Kidney tubule cell (primary cell): ENCODE measurements at regions not wholly inside any gene's neighbourhood (a gene's known extent, or its start where the extent isn't known, plus 50 kb on each side); places are given as distances from the start of the nearest gene placed in this dataset.
A peak's percentile ranks its signal among the peaks of the same experiment; 100 is the strongest.

Source experiments
- DNase-seq: peaks from one replicate; pipeline ENCODE4 v3.0.0-alpha.2; 2018; ENCODE audit warnings: low spot score

DNA sequence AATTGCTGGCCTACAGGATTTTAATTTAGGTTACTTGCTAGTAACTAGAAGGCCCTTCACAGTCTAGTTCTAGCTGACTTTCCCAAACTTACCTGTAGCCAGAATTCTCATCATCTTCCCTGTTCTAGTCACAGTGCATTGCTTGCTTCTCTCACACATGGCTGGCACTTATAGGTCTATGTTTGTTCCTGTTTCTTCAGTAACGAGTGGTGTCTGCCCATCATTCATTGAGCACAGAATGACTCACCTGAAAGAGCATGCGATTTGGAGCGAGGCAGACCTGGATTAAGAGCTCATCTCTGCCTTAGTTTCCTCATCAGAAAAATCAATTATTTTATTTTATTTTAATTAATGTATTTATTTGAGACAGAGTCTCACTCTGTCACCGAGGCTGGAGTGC lies 201.7 kb upstream of the ANK2 start:
- peak; percentile 31 for DNase-seq

DNA sequence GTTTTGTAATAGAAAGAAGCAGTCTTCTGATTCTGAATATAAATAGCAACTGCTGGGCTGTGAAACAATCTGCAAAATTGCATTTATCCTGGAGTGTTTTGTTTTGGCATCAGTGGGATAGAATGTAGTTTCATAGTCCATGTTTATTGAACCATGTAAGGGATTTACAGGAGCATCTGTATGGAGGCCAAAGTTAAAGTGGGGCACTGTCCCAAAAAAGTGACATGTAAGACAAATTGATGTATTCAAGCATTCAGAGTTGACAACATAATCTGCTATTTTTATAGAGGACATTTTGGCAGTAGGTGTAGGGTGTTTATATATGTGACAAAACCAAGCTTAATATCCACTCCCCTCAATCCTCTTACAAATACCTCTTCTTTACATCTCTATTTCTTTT lies 200.5 kb upstream of the ANK2 start:
- no peak for DNase-seq

DNA sequence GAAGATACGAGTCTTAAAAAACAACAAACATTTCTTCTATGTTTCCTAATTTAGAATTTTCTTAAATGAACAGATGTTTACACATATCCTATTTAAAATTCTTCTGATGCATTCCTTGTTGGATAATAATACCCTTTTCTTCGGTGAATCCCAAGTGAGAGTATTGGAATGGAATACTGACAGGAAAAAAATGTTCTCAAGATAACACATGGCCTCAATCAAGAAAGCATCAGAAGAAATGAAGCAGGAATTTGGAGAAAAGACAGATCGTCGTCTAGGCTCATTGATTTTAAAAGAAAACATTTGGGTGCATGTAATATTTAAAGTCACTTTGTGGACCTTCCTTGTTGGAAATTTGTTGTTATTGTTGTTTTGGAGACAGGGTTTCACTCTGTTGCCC lies 196.9 kb upstream of the ANK2 start:
- DNase-seq = no peak

DNA sequence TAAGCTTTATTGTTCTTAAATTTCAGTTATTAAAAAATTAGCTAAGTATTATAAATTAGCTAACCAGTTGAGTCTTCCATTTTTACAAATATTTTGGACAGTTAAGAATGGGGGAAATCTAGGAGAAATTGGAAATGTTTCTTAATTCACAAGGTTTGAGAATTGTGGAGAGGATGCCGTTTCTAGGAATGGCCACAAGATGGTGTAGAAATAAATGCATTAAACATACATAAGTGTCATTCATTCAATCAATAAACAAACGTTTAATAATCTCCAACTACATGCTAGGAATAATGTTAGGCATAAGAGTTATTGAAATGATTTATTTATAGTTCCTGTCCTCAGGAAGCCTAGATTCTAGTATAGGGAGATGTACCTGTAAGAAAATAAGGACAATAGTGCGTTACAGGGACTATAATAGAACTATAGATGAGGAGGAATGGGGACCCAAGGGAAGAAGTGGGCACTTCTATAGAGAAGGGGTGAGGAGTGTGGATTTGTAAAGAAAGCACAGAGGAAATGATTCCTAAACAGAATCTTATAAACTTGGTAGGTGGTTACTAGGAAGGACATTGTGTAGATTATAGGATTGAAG lies 195.7 kb upstream of the ANK2 start:
- no peak for DNase-seq

DNA sequence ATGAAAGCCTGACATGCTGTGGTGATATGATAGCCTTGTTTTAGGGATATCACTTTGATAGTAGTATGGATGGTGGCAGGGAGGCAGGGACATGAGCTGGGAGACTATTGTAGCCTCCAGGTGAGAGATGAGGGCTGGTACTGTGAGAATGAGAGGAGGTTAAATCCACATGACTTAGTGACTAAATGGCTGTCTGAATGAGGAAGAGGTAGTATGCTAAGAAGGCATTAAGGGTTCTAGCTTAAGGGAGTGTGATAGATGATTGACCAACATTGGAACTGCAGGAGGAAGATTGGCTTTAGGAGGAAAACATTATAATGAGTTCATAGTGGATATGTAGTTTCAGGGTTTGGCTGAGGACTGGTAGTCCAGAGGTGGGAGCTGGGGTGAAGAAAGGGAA lies 195.0 kb upstream of the ANK2 start:
- DNase-seq = peak; percentile 38

DNA sequence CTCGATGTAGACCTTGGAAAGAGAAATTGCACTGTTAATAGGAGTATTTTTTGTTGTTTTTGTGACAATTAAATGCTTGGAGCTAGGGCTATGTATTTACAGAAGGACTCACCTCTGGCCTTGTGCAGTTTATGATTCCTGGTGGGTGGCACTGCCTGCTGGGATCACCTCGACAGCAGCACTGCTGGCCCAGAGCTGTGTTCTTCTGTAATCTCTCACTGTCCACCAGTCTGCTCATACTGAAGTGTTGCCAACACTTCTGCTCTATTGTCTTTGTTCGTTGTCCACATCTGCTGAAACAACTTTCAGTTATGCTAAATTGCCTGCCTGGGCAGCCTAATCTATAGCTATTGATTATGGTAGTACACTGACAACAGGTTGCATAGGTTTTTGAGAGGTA lies 194.4 kb upstream of the ANK2 start:
- DNase-seq = no peak

DNA sequence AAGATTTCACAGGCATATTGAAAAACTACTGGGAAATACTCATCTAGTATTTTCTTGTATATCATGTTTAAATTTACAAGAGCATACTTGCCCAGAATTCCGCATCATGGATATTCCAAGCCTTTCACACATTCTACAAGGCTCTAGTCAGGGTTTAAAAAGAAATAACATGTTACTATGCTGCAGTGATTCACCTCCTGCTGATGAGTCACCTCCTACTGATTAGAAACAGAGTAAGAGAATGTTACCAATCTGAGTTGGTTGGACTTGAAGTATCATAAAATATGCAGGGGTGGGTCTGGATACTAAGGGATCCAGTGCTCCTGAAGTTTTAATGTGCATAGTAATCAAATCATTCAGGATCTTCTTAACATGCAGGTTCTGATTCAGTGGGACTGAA lies 192.0 kb upstream of the ANK2 start:
- DNase-seq = peak; percentile 86

DNA sequence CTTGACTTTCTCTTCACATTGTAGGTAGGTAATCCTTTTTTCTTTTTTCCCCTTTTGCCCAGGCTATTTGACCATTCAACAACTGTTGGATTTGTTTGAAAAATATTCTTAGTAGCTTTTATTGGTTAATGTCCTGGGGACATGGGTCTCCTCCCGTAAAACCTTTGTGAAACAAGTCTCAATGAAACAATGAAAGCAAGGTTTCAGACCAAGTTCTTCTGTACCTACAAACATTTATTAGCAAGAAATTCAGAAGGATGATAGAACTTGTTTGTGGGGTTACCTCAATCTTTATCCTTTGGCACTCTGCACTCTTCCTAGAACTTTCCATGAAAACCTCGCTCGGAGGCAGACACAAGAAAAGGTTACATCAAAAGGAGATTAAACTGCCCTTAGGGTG lies 190.7 kb upstream of the ANK2 start:
- no peak for DNase-seq

DNA sequence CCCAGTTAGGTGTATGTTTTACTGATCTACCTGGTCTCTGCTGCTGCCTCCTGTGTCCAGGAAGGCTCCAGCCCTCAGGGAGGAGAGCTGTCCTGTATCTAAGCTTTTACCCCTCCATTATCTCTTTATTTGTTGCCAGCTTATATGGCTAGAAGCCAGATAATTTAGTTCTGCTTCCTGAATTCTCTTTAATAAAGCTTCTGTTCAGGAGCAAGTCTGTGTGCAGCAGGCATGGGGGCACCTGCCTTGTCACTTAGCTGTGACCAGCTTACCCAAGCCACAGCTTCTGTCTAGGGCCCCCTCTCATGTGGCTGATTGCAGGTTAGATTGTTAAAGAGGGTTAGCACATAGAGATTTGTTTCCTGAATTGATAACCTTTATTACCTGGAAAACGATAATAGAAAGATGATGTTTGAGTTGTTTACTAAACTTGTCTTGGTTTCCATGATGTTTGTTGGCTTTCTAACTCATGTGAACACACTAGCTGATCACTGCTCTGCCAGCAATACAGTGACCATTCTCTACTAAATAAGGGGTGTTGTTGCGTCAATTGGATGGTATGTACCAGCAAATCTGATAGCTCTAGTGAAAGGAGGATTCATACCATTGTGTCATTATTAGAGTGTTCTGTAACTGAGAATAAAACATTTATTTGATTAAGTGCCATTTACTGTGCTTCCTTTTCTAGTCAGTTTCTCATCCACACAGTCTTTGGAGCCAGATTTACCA lies 189.8 kb upstream of the ANK2 start:
- no peak for DNase-seq

DNA sequence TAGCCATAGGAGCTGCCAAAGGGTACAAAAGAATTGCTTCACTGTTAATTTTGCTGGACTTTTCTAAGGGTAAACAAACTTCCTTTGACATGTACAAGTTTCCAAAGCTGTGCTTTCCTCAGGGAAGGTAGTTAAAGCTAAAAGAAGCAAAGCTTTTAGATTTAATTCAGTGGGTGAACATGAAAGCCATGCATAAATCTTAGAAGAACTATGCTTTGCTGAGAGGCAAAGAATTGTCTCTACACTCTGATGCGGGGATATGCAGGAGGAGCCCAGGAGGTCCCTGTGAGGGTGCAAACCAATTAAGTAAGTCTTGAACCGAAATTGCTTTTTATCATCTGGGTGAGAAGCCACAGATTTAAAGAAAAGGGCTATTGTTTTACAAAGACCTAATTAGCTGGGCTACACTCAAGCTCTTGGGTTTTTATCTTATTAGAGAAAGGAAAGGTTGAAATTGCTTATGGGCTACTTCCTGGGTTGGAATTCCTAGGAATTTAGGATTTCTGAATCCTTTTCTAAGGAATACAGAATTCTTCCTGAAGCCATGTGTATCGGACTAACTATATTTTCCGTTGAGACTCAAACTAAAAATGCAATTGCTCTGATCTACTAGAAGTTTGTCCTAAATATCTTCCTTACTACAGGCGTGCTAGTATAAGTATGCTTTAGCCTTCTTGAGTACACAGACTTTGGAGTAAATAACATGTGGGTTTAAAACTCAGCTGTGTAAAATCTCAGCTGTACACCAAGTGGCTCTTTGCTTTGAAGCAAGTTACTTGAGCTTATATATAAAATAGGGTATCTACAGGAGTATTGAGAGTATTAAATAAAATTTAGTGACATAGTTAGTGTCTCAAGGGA lies 188.4 kb upstream of the ANK2 start:
- no peak for DNase-seq

DNA sequence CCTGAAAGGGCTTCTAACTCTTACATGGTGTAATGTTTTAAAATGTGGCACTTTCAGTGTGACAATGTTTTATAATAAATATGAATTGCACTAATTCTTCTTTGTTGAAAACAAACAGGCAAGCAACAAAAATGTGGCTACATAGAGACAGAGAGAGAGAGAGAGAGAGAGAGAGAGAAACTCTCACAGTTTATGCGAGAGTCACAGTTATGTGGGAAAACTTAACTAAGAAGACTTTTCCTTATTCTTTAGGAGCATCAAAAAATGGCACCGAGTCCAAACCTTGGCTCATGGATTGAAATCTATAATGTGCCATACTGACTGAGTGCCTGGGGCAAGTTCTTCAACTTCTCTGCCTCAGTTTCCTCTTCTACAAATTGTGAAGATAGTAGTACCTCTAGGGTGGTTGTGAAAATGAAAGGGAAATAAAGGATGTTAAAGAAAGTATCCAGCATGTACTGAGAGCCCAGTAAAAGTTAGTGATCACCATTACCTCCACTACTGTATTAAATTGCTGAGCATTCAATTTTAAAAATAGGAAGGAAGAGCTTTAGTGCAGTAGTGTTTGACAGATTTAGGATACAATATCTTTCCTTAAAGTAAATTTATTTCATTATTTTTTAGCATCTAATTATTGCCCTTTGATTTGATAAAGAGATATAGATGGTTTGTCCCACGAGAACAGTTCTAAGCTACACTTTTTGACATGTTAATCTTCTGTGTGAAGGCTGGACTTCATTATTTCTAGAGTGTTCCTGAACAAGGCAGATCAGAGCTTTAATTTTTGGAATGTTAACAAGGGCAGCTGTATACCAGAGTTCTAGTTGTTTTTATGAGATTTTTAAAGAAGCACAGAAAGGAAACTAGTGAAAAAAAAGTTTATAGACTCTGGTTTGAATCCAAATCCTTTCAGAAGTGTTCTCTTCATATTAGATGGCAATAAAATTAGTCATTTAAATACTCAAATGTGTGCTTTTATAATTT lies 187.5 kb upstream of the ANK2 start:
- DNase-seq = no peak

DNA sequence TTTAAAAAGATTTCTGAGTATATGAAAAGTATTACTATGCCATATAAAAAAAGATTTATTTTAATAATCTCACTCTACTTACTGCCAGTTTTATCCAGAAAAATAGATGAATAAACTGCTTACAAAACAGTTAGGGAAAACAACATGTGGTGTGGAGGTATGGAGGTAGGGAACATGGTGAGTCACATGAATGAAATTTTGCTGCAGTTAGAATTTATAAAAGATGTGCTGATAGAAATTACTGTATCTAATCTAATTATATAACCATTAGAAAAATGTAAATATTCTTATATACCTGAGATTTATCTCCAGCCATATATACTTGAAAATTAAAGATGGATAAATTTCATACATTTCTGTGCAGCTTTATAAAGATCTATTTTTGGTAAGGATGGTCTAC lies 184.0 kb upstream of the ANK2 start:
- DNase-seq = peak; percentile 2

DNA sequence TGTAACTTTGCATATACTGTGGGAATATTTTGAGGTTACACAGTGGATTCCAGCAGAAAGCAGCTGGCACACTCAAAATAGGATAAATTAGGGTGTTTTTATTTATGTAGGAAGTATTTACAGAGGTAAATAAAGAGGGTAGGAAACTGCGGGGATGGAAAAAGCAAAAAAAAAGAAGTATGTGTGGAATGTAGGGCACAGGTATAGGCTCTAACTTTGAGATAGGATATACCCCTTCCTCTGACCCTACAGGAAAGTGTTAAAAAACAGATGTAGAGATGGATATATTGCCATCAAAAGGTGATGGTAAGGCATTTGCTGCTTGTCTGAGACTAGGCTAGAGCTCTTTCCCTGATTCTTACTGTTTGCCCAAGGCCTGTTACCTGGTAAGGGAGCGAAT lies 173.1 kb upstream of the ANK2 start:
- no peak for DNase-seq

DNA sequence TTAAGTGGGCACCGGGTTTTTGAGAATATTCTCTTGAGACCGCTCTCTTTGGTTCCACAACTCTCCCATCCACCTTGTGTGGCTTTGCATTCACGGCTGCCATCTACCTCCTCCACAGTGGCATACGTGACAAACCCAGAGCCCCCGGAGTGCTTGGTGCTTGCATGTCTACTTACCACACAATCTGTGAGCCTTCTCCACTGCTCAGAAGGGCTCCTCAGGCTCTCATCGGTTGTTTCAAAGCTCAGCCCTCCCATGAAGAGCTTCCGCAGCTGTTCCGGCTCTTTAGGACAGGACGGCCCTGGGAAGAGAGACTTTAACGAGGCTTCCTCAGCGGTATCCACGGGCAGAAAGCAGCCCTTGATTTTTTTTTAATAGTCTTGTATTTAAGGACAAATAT lies 167.6 kb upstream of the ANK2 start:
- DNase-seq = no peak

DNA sequence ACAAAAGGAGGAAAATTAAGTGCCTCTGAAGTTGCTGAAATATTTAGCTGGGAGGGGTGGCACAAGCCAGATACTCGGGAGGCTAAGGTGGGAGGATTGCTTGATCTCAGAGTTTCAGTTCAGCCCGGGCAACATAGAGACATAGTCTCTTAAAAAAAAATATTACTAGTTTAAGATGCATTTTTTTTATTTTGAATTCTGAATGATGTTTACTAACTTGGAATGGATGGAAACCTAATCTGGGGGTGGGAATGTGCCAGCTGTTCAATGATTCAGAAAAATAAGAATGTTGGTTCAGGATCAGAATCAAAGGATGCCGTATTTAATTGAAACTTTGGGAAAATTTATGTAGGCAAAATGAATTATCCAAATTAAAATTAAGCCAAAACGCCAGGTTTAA lies 167.2 kb upstream of the ANK2 start:
- no peak for DNase-seq

DNA sequence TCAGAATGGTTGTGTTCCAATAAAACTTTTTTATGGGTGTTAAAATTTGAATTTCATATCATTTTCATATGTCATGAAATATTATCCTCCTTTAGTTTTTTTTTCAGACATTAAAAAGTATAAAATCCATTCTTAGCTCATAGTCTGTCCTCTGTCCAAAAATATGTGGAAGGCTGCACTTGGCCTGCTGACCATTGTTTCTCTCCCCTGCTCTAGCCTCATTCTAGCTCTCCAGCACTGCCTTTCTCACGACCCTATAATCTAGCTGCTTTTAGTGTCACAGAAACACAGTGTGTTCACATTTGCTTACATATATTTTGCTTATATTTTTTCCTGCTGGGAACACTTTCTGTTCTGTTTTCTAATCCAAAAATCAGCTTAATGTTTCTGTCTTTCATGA lies 165.0 kb upstream of the ANK2 start:
- no peak for DNase-seq

DNA sequence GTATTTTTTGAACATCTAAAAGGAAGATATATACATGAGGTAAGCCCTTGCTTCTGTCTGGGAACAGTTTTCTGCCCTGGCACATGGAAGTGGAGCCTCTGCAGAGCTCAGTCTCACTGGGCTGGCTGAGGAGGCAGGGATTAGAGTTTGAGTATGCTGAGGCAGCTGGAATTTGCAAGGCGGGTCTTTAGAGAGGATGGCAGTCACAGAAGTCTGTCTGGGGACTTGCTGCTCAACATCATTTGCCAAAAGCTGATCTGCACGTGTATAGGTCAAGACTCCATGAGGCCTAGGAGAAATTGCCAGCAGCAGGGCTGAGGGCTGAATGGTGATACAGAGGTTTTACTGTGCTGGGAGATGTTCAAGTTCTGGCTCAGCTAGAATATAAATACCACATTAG lies 163.6 kb upstream of the ANK2 start:
- DNase-seq = no peak

DNA sequence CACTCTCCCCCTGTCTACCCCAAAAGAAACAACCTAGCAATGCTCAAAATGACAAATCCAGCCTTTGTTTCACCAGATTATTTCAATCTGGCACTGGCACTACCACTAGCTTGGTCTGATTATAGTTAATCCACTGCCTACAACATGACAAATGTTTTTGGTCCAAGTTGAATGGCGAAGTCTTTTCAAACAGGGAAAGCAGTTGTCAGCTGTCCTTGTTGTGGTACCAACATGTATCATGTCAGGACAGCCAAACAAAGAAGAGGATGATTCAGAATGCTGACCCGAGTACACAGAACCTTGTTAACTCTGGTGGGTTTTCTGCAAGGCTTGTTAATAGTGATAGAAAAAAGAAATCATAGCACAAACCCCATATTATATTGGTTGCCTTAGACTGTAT lies 160.8 kb upstream of the ANK2 start:
- no peak for DNase-seq

DNA sequence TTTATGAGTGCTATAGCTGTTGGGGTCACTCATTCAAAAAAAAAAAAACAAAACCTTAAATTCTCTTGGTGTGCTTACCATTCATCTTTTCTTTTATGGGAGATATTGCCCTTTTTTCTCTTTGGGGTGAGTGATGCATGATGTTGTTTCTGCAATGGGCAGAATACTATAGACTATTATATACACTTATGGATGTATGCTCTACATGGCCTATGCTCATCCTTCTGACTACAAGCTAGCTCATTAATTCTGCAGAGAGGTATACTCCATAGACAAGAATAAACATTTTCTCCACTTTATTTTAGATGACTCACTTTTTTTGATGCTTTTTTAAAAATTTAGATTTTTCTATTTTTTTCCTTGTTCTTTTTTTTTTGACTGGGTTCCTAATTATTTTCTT lies 160.3 kb upstream of the ANK2 start:
- DNase-seq = no peak

DNA sequence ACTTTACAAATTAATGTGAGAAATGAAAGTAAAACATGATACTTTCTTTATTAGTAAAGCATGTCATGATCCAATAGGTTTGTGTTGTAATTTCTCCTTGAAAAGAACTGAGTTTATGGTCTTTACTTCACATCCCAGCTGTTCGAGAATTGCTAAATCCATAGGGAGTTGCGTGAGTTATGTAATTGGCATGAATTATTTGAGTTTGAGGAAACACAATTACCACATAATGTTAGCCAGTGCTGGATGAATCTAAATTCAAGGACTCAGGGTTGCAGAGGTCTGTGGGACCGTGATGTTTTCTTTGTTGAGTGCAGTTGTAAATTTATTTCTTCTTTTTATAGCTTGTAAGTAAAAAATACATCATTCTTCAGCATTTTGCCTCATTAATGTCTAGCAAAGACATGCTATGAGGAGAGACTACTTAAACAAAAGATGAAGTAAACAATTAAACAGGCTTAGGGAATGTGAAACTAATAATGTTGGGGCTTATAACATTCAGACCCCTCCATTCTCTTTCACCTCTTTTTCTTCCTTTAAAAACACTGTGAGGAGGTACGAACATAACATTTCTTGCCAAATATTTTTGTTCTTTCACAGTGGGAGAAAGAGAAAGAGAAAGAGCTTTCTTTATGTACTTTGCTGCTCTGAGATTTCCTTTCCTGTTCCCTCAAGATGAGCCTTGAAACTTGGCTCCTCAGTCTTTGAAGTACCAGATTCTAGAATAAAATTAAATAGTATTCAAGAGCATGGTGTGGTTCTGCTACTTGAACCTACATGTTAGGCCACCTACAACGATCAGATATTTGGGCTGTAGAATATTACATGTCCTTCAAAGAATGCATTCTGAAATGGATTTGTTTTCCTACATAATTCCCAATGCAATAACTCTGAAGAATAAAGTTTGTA lies 159.6 kb upstream of the ANK2 start:
- no peak for DNase-seq

DNA sequence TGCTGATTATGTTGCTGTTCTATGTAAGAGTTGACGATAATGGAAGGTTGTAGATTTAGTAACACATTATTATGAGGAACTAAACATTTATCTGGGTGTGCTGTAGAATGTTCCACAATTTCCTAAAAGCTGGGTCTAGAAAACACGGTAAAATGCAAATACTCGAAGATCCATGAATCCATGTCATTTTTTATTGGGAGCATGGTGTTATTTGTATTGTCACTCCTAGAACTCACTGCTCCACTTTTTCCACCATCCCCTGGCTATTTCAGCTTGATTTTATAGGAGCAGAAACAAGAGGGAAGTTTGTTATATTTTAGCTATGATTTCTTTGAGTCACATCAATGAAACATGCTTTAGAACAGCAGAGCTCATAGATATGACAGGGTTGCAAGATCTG lies 155.0 kb upstream of the ANK2 start:
- DNase-seq = no peak
